Liver (tissue), 8 donors: ENCODE measurements at regions not wholly inside any gene's neighbourhood (a gene's known extent, or its start where the extent isn't known, plus 50 kb on each side); places are given as distances from the start of the nearest gene placed in this dataset.

ENCODE experiments used
- DNase-seq: peaks from one replicate; pipeline ENCODE4 v3.0.0-alpha.2; 2017; ENCODE audit warnings: low spot score
- H3K27ac ChIP-seq, 2 donors: one replicate each; pipeline ENCODE4 v1.7.0; 2013; ENCODE audit warnings: inconsistent platforms in 2 of 2, low read length in 2 of 2, control low read depth in 1 of 2, low read depth in 1 of 2, mild to moderate bottlenecking in 1 of 2
- H3K27me3 ChIP-seq, 4 donors: one replicate each; pipeline versions ENCODE4 v1.6.1 to v1.7.0; 2013; ENCODE audit warnings: low read length in 3 of 4, inconsistent platforms in 1 of 4, mild to moderate bottlenecking in 1 of 4, moderate library complexity in 1 of 4; ENCODE audit not compliant: control insufficient read depth in 4 of 4, insufficient read depth in 4 of 4
- H3K36me3 ChIP-seq, 4 donors: one replicate each; pipeline versions ENCODE4 v1.6.1 to v1.7.0; 2013; ENCODE audit warnings: low read length in 3 of 4, mild to moderate bottlenecking in 3 of 4, low read depth in 1 of 4, moderate library complexity in 1 of 4; ENCODE audit not compliant: control insufficient read depth in 4 of 4, insufficient read depth in 3 of 4
- H3K4me1 ChIP-seq, 4 donors: one replicate each; pipeline versions ENCODE4 v1.6.1 to v1.7.0; 2013; ENCODE audit warnings: low read length in 3 of 4, mild to moderate bottlenecking in 3 of 4, moderate library complexity in 1 of 4; ENCODE audit not compliant: control insufficient read depth in 4 of 4, insufficient read depth in 4 of 4
- H3K4me3 ChIP-seq, 3 donors: one replicate each; pipeline versions ENCODE4 v1.6.1 to v1.7.0; 2013; ENCODE audit warnings: low read length in 3 of 3, control low read depth in 1 of 3, low read depth in 1 of 3, mild to moderate bottlenecking in 1 of 3
- H3K9ac ChIP-seq, 2 donors: one replicate each; pipeline ENCODE4 v1.7.0; 2013; ENCODE audit warnings: low read length in 2 of 2, mild to moderate bottlenecking in 2 of 2, moderate library complexity in 2 of 2, control low read depth in 1 of 2, low read depth in 1 of 2
- H3K9me3 ChIP-seq, 4 donors: one replicate each; pipeline versions ENCODE4 v1.6.1 to v1.7.0; 2013; ENCODE audit warnings: low read length in 3 of 4; ENCODE audit not compliant: control insufficient read depth in 4 of 4
- ATF3 ChIP-seq: IDR thresholded peaks from 2 replicates; pipeline ENCODE4 v1.6.1; 2016; ENCODE audit warnings: antibody characterized with exemption
- EGR1 ChIP-seq, 2 donors: IDR thresholded peaks; 2 replicates each; pipeline ENCODE4 v1.6.1; 2016 to 2018; ENCODE audit warnings: antibody characterized with exemption in 2 of 2, low read depth in 2 of 2
- FOXA1 ChIP-seq: IDR thresholded peaks from 2 replicates; pipeline ENCODE4 v1.6.1; 2016; ENCODE audit warnings: antibody characterized with exemption
- GABPA ChIP-seq, 2 donors: IDR thresholded peaks in 1 of 2; conservative IDR thresholded peaks in 1 of 2; 2 replicates each; pipeline ENCODE4 v1.6.1; 2016; ENCODE audit warnings: antibody characterized with exemption in 2 of 2, mild to moderate bottlenecking in 1 of 2, moderate library complexity in 1 of 2
- HNF4G ChIP-seq: IDR thresholded peaks from 2 replicates; pipeline ENCODE4 v1.6.1; 2016; ENCODE audit warnings: antibody characterized with exemption
- JUND ChIP-seq, 2 donors: IDR thresholded peaks; 2 replicates each; pipeline ENCODE4 v1.6.1; 2016; ENCODE audit warnings: antibody characterized with exemption in 2 of 2
- RAD21 ChIP-seq, 2 donors: IDR thresholded peaks; 2 replicates each; pipeline ENCODE4 v1.6.1; 2016; ENCODE audit warnings: antibody characterized with exemption in 2 of 2, mild to moderate bottlenecking in 2 of 2
- REST ChIP-seq: IDR thresholded peaks from 2 replicates; pipeline ENCODE4 v1.6.1; 2016; ENCODE audit warnings: antibody characterized with exemption, mild to moderate bottlenecking
- RXRA ChIP-seq, 2 donors: IDR thresholded peaks; 2 replicates each; pipeline ENCODE4 v1.6.1; 2017 to 2018; ENCODE audit warnings: antibody characterized with exemption in 2 of 2, mild to moderate bottlenecking in 1 of 2
- YY1 ChIP-seq: IDR thresholded peaks from 2 replicates; pipeline ENCODE4 v1.6.1; 2016; ENCODE audit warnings: antibody characterized with exemption, mild to moderate bottlenecking
- WGBS: extraction: QIAGEN DNeasy Blood & Tissue Kit; methylation state at CpG from one replicate; pipeline ENCODE4 v1.1.7; 2013; 5-methylcytosine and 5-hydroxymethylcytosine counted together
- TF ChIP-seq, protein P1 (sequence below): fragments of 150-350 bp; IDR thresholded peaks from 2 replicates; pipeline ENCODE4 v1.5.1; 2017; ENCODE audit warnings: improper control_type of control experiment, low read depth, low read length; ENCODE audit not compliant: missing input control
- donor health status: healthy.
- donor health status: healthy.
- donor health status: healthy.
- donor health status: healthy.
- donor health status: healthy.

DNA sequence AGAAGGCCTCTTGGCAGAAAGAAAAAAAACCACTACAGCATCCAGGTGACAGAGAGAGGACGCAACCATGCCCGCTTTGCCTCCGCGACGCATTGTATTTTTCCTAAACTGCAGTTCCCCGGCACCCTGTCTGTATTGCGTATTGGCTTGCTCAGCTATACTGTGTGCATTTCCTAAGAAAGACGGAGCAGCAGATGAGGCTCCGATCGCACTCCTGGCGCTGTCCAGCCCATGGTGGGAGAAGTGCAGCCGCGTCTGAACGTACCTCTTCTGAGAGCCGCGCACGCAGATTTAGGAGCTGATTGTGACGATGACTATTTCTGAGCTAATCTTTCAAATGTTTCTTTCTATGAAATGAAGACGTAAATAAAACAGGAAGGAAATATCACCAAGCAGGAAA lies 366.5 kb downstream of the IRX1 start:
- TF ChIP-seq RAD21 (IDR thresholded peaks at IDR 0.05) (no peak), HNF4G (no peak), FOXA1 (no peak), ATF3 (no peak), REST (no peak), YY1 (no peak), EGR1 (IDR thresholded peaks at IDR 0.05; ENCODE audit: low read depth in 2 of 2) (no peak), RXRA (IDR thresholded peaks at IDR 0.05) (no peak), GABPA (IDR thresholded peaks at IDR 0.05 in 1 of 2, conservative IDR thresholded peaks at IDR 0.05 in 1 of 2) (no peak)
- TF ChIP-seq, protein P1, sequence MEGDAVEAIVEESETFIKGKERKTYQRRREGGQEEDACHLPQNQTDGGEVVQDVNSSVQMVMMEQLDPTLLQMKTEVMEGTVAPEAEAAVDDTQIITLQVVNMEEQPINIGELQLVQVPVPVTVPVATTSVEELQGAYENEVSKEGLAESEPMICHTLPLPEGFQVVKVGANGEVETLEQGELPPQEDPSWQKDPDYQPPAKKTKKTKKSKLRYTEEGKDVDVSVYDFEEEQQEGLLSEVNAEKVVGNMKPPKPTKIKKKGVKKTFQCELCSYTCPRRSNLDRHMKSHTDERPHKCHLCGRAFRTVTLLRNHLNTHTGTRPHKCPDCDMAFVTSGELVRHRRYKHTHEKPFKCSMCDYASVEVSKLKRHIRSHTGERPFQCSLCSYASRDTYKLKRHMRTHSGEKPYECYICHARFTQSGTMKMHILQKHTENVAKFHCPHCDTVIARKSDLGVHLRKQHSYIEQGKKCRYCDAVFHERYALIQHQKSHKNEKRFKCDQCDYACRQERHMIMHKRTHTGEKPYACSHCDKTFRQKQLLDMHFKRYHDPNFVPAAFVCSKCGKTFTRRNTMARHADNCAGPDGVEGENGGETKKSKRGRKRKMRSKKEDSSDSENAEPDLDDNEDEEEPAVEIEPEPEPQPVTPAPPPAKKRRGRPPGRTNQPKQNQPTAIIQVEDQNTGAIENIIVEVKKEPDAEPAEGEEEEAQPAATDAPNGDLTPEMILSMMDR = no peak
- Histone ChIP-seq H3K4me3 (no peak overlapping the region), H3K27ac (no peak overlapping the region), H3K9me3 (peaks cover 0 to 2% (median under 1%) of the 10 kb centered on the region in 4 donors), H3K36me3 (no peaks in the 10 kb centered on the region), H3K4me1 (no peaks in the 10 kb centered on the region), H3K27me3 (no peaks in the 10 kb centered on the region), H3K9ac (no peak overlapping the region)
- DNase-seq = no peak
- WGBS = 82% methylated on average over 19 of the region's 19 CpGs

GRCh38 chr5:3963652-3964051 lies 368.0 kb downstream of the IRX1 start:
- Histone ChIP-seq H3K36me3 (no peaks in the 10 kb centered on the region), H3K4me3 (no peak overlapping the region), H3K4me1 (no peaks in the 10 kb centered on the region), H3K9me3 (peaks cover 0 to 2% (median 2%) of the 10 kb centered on the region in 4 donors), H3K27me3 (no peaks in the 10 kb centered on the region), H3K27ac (no peak overlapping the region), H3K9ac (no peak overlapping the region)
- WGBS = 76% methylated on average over 1 of the region's 1 CpG
- DNase-seq = no peak
- TF ChIP-seq, protein P1 = no peak
- TF ChIP-seq GABPA (IDR thresholded peaks at IDR 0.05 in 1 of 2, conservative IDR thresholded peaks at IDR 0.05 in 1 of 2) (no peak), JUND (IDR thresholded peaks at IDR 0.05) (no peak), HNF4G (no peak)
